SU-DHL-6 (cell line): ENCODE measurements at regions not wholly inside any gene's neighbourhood (a gene's known extent, or its start where the extent isn't known, plus 50 kb on each side); places are given as distances from the start of the nearest gene placed in this dataset.

Source experiments
- EZH2phosphoT487 ChIP-seq: fragments of 200-600 bp; sonication (generic), shearing (Covaris generic); conservative IDR thresholded peaks from 2 replicates; pipeline ENCODE4 v1.6.1; 2018; ENCODE audit warnings: mild to moderate bottlenecking, antibody characterized with exemption, low read length, moderate library complexity, mixed read lengths
- TF ChIP-seq, protein P1 (sequence below): fragments of 200-600 bp; sonication (generic); IDR thresholded peaks from one replicate; pipeline ENCODE4 v1.5.1; 2017; ENCODE audit warnings: antibody characterized with exemption, mild to moderate bottlenecking, low read length, moderate library complexity; ENCODE audit not compliant: insufficient read depth, poor library complexity, severe bottlenecking

GRCh38 chr4:115763051-115763450, 649.6 kb upstream of the NDST4 start:
- TF ChIP-seq, protein P1, sequence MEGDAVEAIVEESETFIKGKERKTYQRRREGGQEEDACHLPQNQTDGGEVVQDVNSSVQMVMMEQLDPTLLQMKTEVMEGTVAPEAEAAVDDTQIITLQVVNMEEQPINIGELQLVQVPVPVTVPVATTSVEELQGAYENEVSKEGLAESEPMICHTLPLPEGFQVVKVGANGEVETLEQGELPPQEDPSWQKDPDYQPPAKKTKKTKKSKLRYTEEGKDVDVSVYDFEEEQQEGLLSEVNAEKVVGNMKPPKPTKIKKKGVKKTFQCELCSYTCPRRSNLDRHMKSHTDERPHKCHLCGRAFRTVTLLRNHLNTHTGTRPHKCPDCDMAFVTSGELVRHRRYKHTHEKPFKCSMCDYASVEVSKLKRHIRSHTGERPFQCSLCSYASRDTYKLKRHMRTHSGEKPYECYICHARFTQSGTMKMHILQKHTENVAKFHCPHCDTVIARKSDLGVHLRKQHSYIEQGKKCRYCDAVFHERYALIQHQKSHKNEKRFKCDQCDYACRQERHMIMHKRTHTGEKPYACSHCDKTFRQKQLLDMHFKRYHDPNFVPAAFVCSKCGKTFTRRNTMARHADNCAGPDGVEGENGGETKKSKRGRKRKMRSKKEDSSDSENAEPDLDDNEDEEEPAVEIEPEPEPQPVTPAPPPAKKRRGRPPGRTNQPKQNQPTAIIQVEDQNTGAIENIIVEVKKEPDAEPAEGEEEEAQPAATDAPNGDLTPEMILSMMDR, result no peak
- no peak for TF ChIP-seq EZH2phosphoT487
